ENCODE measurements at regions not wholly inside any gene's neighbourhood (a gene's known extent, or its start where the extent isn't known, plus 50 kb on each side); places are given as distances from the start of the nearest gene placed in this dataset.

DNA sequence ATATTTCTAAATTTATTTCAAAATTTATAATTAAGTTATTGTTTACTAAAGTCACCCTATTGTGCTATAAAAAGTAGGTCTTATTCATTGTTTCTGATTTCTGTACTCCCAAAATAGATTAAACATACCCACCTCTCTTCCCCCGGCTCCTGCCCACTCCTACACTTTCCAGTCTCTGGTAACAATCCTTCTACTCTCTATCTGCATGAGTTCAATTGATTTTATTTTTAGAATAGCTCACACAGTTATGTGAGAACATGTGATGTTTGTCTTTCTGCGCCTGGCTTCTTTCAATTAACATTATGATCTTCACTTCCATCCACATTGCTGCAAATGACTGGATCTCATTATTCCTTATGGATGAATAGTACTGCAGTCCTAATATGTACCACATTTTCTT lies 269.3 kb downstream of the ACTRT1 start:
- no peak for DNase-seq (ENCODE audit: low read depth, low spot score)
- TF ChIP-seq, protein P1, sequence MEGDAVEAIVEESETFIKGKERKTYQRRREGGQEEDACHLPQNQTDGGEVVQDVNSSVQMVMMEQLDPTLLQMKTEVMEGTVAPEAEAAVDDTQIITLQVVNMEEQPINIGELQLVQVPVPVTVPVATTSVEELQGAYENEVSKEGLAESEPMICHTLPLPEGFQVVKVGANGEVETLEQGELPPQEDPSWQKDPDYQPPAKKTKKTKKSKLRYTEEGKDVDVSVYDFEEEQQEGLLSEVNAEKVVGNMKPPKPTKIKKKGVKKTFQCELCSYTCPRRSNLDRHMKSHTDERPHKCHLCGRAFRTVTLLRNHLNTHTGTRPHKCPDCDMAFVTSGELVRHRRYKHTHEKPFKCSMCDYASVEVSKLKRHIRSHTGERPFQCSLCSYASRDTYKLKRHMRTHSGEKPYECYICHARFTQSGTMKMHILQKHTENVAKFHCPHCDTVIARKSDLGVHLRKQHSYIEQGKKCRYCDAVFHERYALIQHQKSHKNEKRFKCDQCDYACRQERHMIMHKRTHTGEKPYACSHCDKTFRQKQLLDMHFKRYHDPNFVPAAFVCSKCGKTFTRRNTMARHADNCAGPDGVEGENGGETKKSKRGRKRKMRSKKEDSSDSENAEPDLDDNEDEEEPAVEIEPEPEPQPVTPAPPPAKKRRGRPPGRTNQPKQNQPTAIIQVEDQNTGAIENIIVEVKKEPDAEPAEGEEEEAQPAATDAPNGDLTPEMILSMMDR (IDR thresholded peaks at IDR 0.05; ENCODE audit: low read depth, low read length): no peak
- ChIA-PET CTCF (no interaction called here), POLR2A (no interaction called here)
- Histone ChIP-seq H3K27me3 (ENCODE audit: control insufficient read depth, insufficient read depth, low read length) (no peaks in the 10 kb centered on the region), H3K9me3 (ENCODE audit: control insufficient read depth, insufficient read depth, low read length) (no peaks in the 10 kb centered on the region), H3K4me3 (ENCODE audit: low read depth, low read length) (no peak overlapping the region), H3K27ac (ENCODE audit: low read depth, low read length) (no peak overlapping the region)

DNA sequence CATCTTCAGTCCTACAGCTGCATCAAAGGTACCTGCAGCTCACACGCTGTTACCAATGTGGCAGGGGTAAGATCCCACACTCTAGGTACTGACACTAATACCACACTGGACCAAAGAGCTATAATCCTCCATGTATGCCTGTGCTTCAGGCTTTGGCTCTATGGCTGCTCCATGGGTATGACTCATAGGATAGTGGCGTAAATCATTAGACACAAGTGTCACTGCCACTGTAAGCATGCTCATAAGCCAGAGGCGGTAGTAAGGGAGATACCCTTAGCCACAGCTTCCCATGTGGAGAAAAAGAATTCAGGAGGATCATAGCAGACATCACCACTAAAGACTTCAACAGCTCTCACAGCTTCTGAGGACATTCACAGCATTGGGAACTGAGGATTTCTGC lies 287.5 kb downstream of the ACTRT1 start:
- no peak for DNase-seq (ENCODE audit: low read depth, low spot score)
- no peak overlapping the region for H3K4me3 ChIP-seq (ENCODE audit: low read depth, low read length)
- ChIA-PET POLR2A (no interaction called here), CTCF (no interaction called here)
- no peaks in the 10 kb centered on the region for H3K27me3 ChIP-seq (ENCODE audit: control insufficient read depth, insufficient read depth, low read length)
- TF ChIP-seq, protein P1 (IDR thresholded peaks at IDR 0.05; ENCODE audit: low read depth, low read length): no peak
- H3K9me3 ChIP-seq (ENCODE audit: control insufficient read depth, insufficient read depth, low read length): no peaks in the 10 kb centered on the region; the same call in none of the 2 replicates
- H3K27ac ChIP-seq (ENCODE audit: low read depth, low read length): no peak overlapping the region

DNA sequence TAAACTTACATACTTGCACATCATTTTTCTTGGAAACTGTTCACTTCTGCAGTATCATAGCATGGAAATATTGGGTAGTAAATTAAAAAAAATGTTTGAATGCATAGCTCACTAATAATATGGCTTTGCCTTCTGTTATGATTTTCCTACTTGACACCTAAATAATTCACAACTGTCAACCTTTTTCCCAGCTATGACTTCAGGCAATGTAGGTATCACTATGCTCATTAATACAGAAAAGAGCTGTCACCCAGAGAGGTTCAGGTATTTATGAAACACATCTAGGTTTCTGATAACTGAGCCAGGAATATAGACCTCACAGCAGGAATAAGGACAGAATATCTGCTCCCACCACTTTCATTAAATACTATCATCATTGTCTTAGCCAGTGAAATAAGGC lies 289.5 kb downstream of the ACTRT1 start:
- ChIA-PET CTCF (interaction anchor here (0.7 kb wide), 1 partner anchor 729 kb away, joined by 3 read pairs; no protein-coding TSS in a partner anchor), POLR2A (no interaction called here)
- Histone ChIP-seq H3K27me3 (ENCODE audit: control insufficient read depth, insufficient read depth, low read length) (no peaks in the 10 kb centered on the region), H3K9me3 (ENCODE audit: control insufficient read depth, insufficient read depth, low read length) (no peaks in the 10 kb centered on the region; the same call in 1 of the 2 replicates), H3K27ac (ENCODE audit: low read depth, low read length) (no peak overlapping the region), H3K4me3 (ENCODE audit: low read depth, low read length) (no peak overlapping the region)
- DNase-seq (ENCODE audit: low read depth, low spot score): no peak
- TF ChIP-seq, protein P1 (IDR thresholded peaks at IDR 0.05; ENCODE audit: low read depth, low read length): no peak

DNA sequence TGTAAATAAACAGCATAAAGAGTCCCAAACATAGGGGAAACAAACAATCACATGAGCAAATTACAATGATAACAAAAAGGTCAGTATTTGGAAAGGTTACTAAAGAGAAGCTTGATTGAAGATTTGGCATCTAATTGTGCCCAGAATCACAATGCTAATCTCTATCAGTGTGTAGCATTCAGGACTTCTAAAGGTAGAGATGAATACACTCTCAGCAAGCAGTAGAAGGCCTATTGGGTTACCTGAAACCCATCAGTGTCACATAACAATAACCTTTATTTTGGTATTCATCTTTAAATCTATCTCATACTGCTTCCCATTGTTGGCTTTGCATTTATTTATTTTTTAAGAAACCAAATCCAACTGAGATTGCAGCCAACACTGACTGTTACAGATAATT lies 319.5 kb downstream of the ACTRT1 start:
- TF ChIP-seq, protein P1 (IDR thresholded peaks at IDR 0.05; ENCODE audit: low read depth, low read length): no peak
- H3K27me3 ChIP-seq (ENCODE audit: control insufficient read depth, insufficient read depth, low read length): no peaks in the 10 kb centered on the region
- DNase-seq (ENCODE audit: low read depth, low spot score): no peak
- no peak overlapping the region for H3K27ac ChIP-seq (ENCODE audit: low read depth, low read length)
- CTCF ChIA-PET: no interaction called here
- no peak overlapping the region for H3K4me3 ChIP-seq (ENCODE audit: low read depth, low read length)
- peaks cover 3% of the 10 kb centered on the region; the same call in 1 of the 2 replicates for H3K9me3 ChIP-seq (ENCODE audit: control insufficient read depth, insufficient read depth, low read length)
- POLR2A ChIA-PET: no interaction called here

DNA sequence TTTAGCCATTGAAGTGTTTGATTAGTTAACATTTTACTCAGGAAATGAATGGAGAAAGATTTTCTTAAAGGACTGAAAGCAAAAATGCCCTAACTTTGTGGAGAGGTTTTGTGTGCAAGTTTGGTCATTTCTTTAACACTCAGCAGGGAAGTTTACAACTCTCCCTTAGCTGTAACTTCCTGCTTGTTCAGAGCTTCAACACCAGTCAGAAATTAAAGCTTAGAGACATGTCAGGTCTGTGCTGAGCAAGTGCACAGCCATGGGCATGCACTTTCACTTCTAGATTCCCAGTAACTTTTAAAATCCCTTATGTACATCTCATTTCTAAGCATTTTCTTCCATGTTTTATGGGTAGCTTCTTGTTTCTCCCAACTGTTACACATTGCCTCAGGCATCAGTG lies 326.0 kb downstream of the ACTRT1 start:
- peaks cover 3% of the 10 kb centered on the region; the same call in 1 of the 2 replicates for H3K9me3 ChIP-seq (ENCODE audit: control insufficient read depth, insufficient read depth, low read length)
- POLR2A ChIA-PET: no interaction called here
- CTCF ChIA-PET: no interaction called here
- H3K4me3 ChIP-seq (ENCODE audit: low read depth, low read length): no peak overlapping the region
- DNase-seq (ENCODE audit: low read depth, low spot score): no peak
- TF ChIP-seq, protein P1 (IDR thresholded peaks at IDR 0.05; ENCODE audit: low read depth, low read length): no peak
- no peak overlapping the region for H3K27ac ChIP-seq (ENCODE audit: low read depth, low read length)
- H3K27me3 ChIP-seq (ENCODE audit: control insufficient read depth, insufficient read depth, low read length): no peaks in the 10 kb centered on the region

Data from AG04450 (cell line).